ENCODE measurements at regions not wholly inside any gene's neighbourhood (a gene's known extent, or its start where the extent isn't known, plus 50 kb on each side); places are given as distances from the start of the nearest gene placed in this dataset.

GRCh38 chr15:96997538-96997937 is 667.0 kb downstream of the NR2F2 start:
- TF ChIP-seq CTCF (IDR thresholded peaks at IDR 0.05 in 4 of 5, conservative IDR thresholded peaks at IDR 0.05 in 1 of 5) (no peak), POLR2A (IDR thresholded peaks at IDR 0.05) (no peak)

Data from gastrocnemius medialis (tissue), 4 donors.